ENCODE measurements at regions not wholly inside any gene's neighbourhood (a gene's known extent, or its start where the extent isn't known, plus 50 kb on each side); places are given as distances from the start of the nearest gene placed in this dataset.

DNA sequence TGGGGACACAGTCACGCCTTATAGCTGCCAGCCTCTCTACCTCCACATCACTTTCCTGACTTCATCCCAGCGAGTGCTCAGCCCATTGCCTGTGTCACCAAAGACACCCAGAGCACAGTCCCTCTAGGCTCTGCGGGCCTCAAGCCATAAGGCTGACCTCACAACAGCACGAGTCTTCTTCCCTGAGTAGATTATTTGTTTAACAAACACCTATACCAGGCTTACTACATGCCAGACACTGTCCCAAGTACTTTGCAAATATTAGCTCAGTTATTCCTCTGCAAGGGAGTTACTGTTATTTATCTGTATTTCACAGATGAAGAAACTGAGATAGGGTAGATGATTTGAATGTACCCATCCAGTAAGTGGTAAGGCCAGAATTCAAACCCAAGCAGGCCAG is 504.3 kb downstream of the COG6 start:
- TF ChIP-seq, protein P1, sequence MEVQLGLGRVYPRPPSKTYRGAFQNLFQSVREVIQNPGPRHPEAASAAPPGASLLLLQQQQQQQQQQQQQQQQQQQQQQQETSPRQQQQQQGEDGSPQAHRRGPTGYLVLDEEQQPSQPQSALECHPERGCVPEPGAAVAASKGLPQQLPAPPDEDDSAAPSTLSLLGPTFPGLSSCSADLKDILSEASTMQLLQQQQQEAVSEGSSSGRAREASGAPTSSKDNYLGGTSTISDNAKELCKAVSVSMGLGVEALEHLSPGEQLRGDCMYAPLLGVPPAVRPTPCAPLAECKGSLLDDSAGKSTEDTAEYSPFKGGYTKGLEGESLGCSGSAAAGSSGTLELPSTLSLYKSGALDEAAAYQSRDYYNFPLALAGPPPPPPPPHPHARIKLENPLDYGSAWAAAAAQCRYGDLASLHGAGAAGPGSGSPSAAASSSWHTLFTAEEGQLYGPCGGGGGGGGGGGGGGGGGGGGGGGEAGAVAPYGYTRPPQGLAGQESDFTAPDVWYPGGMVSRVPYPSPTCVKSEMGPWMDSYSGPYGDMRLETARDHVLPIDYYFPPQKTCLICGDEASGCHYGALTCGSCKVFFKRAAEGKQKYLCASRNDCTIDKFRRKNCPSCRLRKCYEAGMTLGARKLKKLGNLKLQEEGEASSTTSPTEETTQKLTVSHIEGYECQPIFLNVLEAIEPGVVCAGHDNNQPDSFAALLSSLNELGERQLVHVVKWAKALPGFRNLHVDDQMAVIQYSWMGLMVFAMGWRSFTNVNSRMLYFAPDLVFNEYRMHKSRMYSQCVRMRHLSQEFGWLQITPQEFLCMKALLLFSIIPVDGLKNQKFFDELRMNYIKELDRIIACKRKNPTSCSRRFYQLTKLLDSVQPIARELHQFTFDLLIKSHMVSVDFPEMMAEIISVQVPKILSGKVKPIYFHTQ (CRISPR knock-in tag; IDR thresholded peaks at IDR 0.05): no peak
- TF ChIP-seq, protein P2, sequence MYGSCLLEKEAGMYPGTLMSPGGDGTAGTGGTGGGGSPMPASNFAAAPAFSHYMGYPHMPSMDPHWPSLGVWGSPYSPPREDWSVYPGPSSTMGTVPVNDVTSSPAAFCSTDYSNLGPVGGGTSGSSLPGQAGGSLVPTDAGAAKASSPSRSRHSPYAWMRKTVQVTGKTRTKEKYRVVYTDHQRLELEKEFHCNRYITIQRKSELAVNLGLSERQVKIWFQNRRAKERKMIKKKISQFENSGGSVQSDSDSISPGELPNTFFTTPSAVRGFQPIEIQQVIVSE (CRISPR knock-in tag; IDR thresholded peaks at IDR 0.05; ENCODE audit: borderline replicate concordance): no peak
- TF ChIP-seq MYBL2 (CRISPR knock-in tag; IDR thresholded peaks at IDR 0.05) (no peak), NR2C2 (CRISPR knock-in tag; IDR thresholded peaks at IDR 0.05) (no peak), SP1 (CRISPR knock-in tag; conservative IDR thresholded peaks at IDR 0.05) (no peak), ETV6 (CRISPR knock-in tag; IDR thresholded peaks at IDR 0.05) (no peak), TP53 (CRISPR knock-in tag; IDR thresholded peaks at IDR 0.05) (no peak), JUN (CRISPR knock-in tag; IDR thresholded peaks at IDR 0.05) (no peak), TEAD4 (CRISPR knock-in tag; IDR thresholded peaks at IDR 0.05) (no peak), MXD4 (CRISPR knock-in tag; IDR thresholded peaks at IDR 0.05; ENCODE audit: borderline replicate concordance) (no peak), NFYB (CRISPR knock-in tag; conservative IDR thresholded peaks at IDR 0.05; ENCODE audit: low read depth) (no peak), ZBTB21 (CRISPR knock-in tag; IDR thresholded peaks at IDR 0.05; ENCODE audit: borderline replicate concordance) (no peak), TCF7 (CRISPR knock-in tag; IDR thresholded peaks at IDR 0.05; ENCODE audit: low read depth) (no peak), ZNF232 (CRISPR knock-in tag; IDR thresholded peaks at IDR 0.05) (no peak)
- TF ChIP-seq, protein P3, sequence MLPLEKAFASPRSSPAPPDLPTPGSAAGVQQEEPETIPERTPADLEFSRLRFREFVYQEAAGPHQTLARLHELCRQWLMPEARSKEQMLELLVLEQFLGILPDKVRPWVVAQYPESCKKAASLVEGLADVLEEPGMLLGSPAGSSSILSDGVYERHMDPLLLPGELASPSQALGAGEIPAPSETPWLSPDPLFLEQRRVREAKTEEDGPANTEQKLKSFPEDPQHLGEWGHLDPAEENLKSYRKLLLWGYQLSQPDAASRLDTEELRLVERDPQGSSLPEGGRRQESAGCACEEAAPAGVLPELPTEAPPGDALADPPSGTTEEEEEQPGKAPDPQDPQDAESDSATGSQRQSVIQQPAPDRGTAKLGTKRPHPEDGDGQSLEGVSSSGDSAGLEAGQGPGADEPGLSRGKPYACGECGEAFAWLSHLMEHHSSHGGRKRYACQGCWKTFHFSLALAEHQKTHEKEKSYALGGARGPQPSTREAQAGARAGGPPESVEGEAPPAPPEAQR (CRISPR knock-in tag; IDR thresholded peaks at IDR 0.05): no peak
- TF ChIP-seq, protein P4, sequence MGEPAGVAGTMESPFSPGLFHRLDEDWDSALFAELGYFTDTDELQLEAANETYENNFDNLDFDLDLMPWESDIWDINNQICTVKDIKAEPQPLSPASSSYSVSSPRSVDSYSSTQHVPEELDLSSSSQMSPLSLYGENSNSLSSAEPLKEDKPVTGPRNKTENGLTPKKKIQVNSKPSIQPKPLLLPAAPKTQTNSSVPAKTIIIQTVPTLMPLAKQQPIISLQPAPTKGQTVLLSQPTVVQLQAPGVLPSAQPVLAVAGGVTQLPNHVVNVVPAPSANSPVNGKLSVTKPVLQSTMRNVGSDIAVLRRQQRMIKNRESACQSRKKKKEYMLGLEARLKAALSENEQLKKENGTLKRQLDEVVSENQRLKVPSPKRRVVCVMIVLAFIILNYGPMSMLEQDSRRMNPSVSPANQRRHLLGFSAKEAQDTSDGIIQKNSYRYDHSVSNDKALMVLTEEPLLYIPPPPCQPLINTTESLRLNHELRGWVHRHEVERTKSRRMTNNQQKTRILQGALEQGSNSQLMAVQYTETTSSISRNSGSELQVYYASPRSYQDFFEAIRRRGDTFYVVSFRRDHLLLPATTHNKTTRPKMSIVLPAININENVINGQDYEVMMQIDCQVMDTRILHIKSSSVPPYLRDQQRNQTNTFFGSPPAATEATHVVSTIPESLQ (CRISPR knock-in tag; IDR thresholded peaks at IDR 0.05): no peak
- TF ChIP-seq, protein P5, sequence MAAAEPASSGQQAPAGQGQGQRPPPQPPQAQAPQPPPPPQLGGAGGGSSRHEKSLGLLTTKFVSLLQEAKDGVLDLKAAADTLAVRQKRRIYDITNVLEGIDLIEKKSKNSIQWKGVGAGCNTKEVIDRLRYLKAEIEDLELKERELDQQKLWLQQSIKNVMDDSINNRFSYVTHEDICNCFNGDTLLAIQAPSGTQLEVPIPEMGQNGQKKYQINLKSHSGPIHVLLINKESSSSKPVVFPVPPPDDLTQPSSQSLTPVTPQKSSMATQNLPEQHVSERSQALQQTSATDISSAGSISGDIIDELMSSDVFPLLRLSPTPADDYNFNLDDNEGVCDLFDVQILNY (CRISPR knock-in tag; IDR thresholded peaks at IDR 0.05): no peak
- TF ChIP-seq, protein P6, sequence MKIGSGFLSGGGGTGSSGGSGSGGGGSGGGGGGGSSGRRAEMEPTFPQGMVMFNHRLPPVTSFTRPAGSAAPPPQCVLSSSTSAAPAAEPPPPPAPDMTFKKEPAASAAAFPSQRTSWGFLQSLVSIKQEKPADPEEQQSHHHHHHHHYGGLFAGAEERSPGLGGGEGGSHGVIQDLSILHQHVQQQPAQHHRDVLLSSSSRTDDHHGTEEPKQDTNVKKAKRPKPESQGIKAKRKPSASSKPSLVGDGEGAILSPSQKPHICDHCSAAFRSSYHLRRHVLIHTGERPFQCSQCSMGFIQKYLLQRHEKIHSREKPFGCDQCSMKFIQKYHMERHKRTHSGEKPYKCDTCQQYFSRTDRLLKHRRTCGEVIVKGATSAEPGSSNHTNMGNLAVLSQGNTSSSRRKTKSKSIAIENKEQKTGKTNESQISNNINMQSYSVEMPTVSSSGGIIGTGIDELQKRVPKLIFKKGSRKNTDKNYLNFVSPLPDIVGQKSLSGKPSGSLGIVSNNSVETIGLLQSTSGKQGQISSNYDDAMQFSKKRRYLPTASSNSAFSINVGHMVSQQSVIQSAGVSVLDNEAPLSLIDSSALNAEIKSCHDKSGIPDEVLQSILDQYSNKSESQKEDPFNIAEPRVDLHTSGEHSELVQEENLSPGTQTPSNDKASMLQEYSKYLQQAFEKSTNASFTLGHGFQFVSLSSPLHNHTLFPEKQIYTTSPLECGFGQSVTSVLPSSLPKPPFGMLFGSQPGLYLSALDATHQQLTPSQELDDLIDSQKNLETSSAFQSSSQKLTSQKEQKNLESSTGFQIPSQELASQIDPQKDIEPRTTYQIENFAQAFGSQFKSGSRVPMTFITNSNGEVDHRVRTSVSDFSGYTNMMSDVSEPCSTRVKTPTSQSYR (CRISPR knock-in tag; IDR thresholded peaks at IDR 0.05): no peak
- TF ChIP-seq, protein P7, sequence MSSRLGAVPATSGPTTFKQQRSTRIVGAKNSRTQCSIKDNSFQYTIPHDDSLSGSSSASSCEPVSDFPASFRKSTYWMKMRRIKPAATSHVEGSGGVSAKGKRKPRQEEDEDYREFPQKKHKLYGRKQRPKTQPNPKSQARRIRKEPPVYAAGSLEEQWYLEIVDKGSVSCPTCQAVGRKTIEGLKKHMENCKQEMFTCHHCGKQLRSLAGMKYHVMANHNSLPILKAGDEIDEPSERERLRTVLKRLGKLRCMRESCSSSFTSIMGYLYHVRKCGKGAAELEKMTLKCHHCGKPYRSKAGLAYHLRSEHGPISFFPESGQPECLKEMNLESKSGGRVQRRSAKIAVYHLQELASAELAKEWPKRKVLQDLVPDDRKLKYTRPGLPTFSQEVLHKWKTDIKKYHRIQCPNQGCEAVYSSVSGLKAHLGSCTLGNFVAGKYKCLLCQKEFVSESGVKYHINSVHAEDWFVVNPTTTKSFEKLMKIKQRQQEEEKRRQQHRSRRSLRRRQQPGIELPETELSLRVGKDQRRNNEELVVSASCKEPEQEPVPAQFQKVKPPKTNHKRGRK (CRISPR knock-in tag; IDR thresholded peaks at IDR 0.05; ENCODE audit: borderline replicate concordance): no peak
- TF ChIP-seq, protein P8, sequence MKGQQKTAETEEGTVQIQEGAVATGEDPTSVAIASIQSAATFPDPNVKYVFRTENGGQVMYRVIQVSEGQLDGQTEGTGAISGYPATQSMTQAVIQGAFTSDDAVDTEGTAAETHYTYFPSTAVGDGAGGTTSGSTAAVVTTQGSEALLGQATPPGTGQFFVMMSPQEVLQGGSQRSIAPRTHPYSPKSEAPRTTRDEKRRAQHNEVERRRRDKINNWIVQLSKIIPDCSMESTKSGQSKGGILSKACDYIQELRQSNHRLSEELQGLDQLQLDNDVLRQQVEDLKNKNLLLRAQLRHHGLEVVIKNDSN (CRISPR knock-in tag; IDR thresholded peaks at IDR 0.05): no peak
- no peak for DNase-seq (ENCODE audit: low spot score)
- ChIA-PET POLR2A (no interaction called here), CTCF (no interaction called here)
- Mint-ChIP-seq H3K4me3 (no peak overlapping the region), H3K27ac (no peak overlapping the region), H3K36me3 (no peaks in the 10 kb centered on the region), H3K27me3 (ENCODE audit: low read depth) (no peaks in the 10 kb centered on the region), H3K9me3 (no peaks in the 10 kb centered on the region), H3K4me1 (no peaks in the 10 kb centered on the region)
- ATAC-seq: no peak
